Heart left ventricle (tissue), 16 donors: ENCODE measurements at regions not wholly inside any gene's neighbourhood (a gene's known extent, or its start where the extent isn't known, plus 50 kb on each side); places are given as distances from the start of the nearest gene placed in this dataset.

Experiments
- ATAC-seq, 4 donors: fragments of 200-7000 bp; cut with Tn5 transposase; one replicate each; pipeline ENCODE4 v1.9.1; 2020 to 2022; ENCODE audit warnings: moderate library complexity in 4 of 4, mild to moderate bottlenecking in 3 of 4, moderate number of reproducible peaks in 1 of 4
- DNase-seq, 5 donors: peaks; one replicate each; pipeline ENCODE4 v3.0.0-alpha.2; 2020
- H3K27ac ChIP-seq, 12 donors: fragments of 200-600 bp; sonication (generic) in 4 of 12; one replicate each; pipeline versions ENCODE4 v1.5.0 to v1.8.0; 2016 to 2022; ENCODE audit warnings: mild to moderate bottlenecking in 2 of 12
- H3K27me3 ChIP-seq, 9 donors: fragments of 200-600 bp; sonication (generic) in 2 of 9; one replicate each; pipeline versions ENCODE4 v1.5.1 to v1.8.0; 2016 to 2022; ENCODE audit warnings: mild to moderate bottlenecking in 3 of 9
- H3K36me3 ChIP-seq, 9 donors: fragments of 200-600 bp; sonication (generic) in 2 of 9; one replicate each; pipeline versions ENCODE4 v1.5.0 to v1.8.0; 2018 to 2022; ENCODE audit warnings: mild to moderate bottlenecking in 2 of 9
- H3K4me1 ChIP-seq, 12 donors: fragments of 200-600 bp; sonication (generic) in 4 of 12; one replicate each; pipeline versions ENCODE4 v1.5.0 to v1.8.0; 2016 to 2022; ENCODE audit warnings: mild to moderate bottlenecking in 3 of 12
- H3K4me3 ChIP-seq, 12 donors: fragments of 200-600 bp; sonication (generic) in 4 of 12; one replicate each; pipeline versions ENCODE4 v1.5.0 to v1.8.0; 2017 to 2022; ENCODE audit warnings: mild to moderate bottlenecking in 9 of 12, moderate library complexity in 4 of 12
- H3K9me3 ChIP-seq, 12 donors: fragments of 200-600 bp; sonication (generic) in 4 of 12; one replicate each; pipeline versions ENCODE4 v1.5.0 to v1.8.0; 2016 to 2022; ENCODE audit warnings: mild to moderate bottlenecking in 1 of 12
- POLR2A ChIP-seq, 2 donors: fragments of 450-650 bp; IDR thresholded peaks; one replicate each; pipeline ENCODE4 v1.6.1; 2017; ENCODE audit warnings: antibody characterized with exemption in 2 of 2, mild to moderate bottlenecking in 2 of 2, moderate library complexity in 2 of 2
- WGBS, 4 donors: extraction: QIAGEN DNeasy Blood & Tissue Kit in 2 of 4; methylation state at CpG; one replicate each; pipeline versions ENCODE4 v1.1.5 to v1.1.7; 2013 to 2018; 5-methylcytosine and 5-hydroxymethylcytosine counted together
- intact Hi-C, 10 donors: fragments of 100-400 bp; cut with DNase I; formaldehyde crosslinking; loops; one replicate each; pipeline versions ENCODE4 v1.11.1 to v1.14.2; 2022
- TF ChIP-seq, protein P1 (sequence below), 12 donors: fragments of 200-600 bp; sonication (generic) in 4 of 12; IDR thresholded peaks; one replicate each; pipeline versions ENCODE4 v1.5.0 to v1.8.0; 2018 to 2022; ENCODE audit warnings: antibody characterized with exemption in 12 of 12, mild to moderate bottlenecking in 5 of 12
- donor health status: ischemic (EF 13 %, LVEDD 7.1; RV severe dilation, severe dysfunction).
- donor health status: healthy with polysubstance abuse.
- donor health status: DM: no; HTN: yes; CAD: no.
- donor health status: DM: no; HTN: no; CAD: no.
- donor health status: ischemic (EF 25% LVEDD 6.9; RV normal size, moderate dysfunction).
- donor health status: ischemic (EF 25% LVEDD 5.7; RV mildly dilated, moderate dysfunction).
- donor health status: healthy.
- donor health status: DM: yes; HTN: yes; CAD: no.
- donor health status: ischemic (EF 35%, LVEDD 5.7; RV mildly dilated, moderate dysfunction).
- donor health status: nonischemic (EF 11% LVEDD 7.7; RV severe dilation, severe dysfunction).
- donor health status: DM: yes; HTN: yes; CAD: no.
- donor health status: PGD.
- donor health status: ischemic (EF 29% LVEDD 5.4; RV normal size, mild dysfunction).
- donor health status: nonischemic (EF 23%, LVEDD 6.1; RV moderate dilation, normal function).

DNA sequence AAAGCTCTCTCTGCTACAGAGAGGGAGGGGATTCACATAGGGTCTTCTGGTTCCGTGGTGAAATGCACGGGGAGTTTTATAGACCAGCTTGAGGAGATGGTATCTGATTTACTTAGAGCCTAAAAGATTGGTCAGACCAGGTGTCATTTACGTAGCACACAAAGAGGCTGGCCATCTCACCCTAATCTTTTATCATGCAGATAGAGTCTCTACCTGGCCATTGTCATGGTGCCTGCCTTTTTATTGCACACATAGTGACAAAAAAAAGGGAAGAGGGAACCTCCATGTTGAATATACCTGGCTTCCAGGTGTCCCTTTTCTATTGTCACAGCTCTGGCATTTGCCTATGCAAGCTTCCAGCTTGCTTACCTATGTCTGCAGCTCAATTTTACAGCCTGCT, 1456.1 kb downstream of the GATA3 start:
- no peak overlapping the region for H3K27ac ChIP-seq
- ATAC-seq (no peak), DNase-seq (no peak)
- intact Hi-C loops, result no loop called here
- WGBS, 4 donors, result 62 to 64% (median 63%) methylated on average over 3 of the region's 3 CpGs
- no peaks in the 10 kb centered on the region for H3K4me1 ChIP-seq
- no peaks in the 10 kb centered on the region for H3K27me3 ChIP-seq
- TF ChIP-seq POLR2A (IDR thresholded peaks at IDR 0.05), result no peak
- TF ChIP-seq, protein P1, sequence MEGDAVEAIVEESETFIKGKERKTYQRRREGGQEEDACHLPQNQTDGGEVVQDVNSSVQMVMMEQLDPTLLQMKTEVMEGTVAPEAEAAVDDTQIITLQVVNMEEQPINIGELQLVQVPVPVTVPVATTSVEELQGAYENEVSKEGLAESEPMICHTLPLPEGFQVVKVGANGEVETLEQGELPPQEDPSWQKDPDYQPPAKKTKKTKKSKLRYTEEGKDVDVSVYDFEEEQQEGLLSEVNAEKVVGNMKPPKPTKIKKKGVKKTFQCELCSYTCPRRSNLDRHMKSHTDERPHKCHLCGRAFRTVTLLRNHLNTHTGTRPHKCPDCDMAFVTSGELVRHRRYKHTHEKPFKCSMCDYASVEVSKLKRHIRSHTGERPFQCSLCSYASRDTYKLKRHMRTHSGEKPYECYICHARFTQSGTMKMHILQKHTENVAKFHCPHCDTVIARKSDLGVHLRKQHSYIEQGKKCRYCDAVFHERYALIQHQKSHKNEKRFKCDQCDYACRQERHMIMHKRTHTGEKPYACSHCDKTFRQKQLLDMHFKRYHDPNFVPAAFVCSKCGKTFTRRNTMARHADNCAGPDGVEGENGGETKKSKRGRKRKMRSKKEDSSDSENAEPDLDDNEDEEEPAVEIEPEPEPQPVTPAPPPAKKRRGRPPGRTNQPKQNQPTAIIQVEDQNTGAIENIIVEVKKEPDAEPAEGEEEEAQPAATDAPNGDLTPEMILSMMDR (IDR thresholded peaks at IDR 0.05), result no peak
- H3K9me3 ChIP-seq, result no peaks in the 10 kb centered on the region
- no peak overlapping the region for H3K4me3 ChIP-seq
- no peaks in the 10 kb centered on the region for H3K36me3 ChIP-seq

DNA sequence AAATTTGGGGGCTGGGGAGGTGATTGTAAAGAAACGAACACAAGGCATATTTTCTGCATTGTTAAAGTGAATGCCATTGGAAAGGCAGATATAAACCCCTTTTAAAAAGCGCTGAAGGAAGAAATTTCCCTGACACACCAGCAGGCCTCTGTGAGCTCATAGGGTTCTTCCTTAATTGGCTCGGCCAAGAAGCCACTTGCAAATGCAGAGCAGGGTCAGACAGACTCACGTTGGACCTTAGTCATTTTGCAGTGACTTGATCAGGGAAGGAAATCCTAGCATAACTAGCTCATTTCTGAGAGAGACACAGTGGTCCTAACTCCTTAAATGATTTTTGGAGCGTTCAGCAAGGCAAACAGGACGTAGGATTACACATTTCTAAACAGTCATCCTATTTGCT, 1461.4 kb downstream of the GATA3 start:
- TF ChIP-seq, protein P1 (IDR thresholded peaks at IDR 0.05), result no peak
- no peak for TF ChIP-seq POLR2A (IDR thresholded peaks at IDR 0.05)
- Histone ChIP-seq H3K4me3 (no peak overlapping the region), H3K27me3 (no peaks in the 10 kb centered on the region), H3K27ac (no peak overlapping the region), H3K4me1 (peaks cover 0 to 5% (median 0%) of the 10 kb centered on the region in 12 donors), H3K36me3 (no peaks in the 10 kb centered on the region), H3K9me3 (no peaks in the 10 kb centered on the region)
- intact Hi-C loops, result no loop called here
- ATAC-seq (no peak), DNase-seq (no peak)
- 44 to 64% (median 55%) methylated on average over 6 of the region's 6 CpGs for WGBS, 4 donors

DNA sequence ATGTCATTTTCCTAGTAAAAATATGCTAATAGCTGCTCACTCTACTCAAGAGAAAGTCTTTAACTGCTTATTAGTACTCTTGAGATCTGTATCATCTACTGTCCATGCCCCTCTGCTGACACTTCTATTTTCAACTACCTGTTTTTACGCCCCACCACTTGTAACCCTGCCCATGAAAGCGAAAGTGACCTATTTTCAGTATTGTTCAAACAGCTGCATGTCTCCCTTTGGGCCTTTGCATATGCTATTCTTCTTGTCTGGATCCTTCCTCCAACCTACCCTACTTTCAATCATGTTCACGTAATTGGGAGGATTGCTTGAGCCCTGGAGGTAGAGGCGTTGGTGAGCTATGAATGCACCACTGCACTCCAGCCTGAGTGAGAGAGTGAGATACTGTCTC, 1481.3 kb downstream of the GATA3 start:
- intact Hi-C loops, result no loop called here
- peaks cover 0 to 3% (median 0%) of the 10 kb centered on the region in 12 donors for H3K9me3 ChIP-seq
- TF ChIP-seq, protein P1 (IDR thresholded peaks at IDR 0.05), result no peak
- no peak for TF ChIP-seq POLR2A (IDR thresholded peaks at IDR 0.05)

GRCh38 chr10:9545073-9545472, 1472.6 kb upstream of the CELF2 start:
- Histone ChIP-seq H3K27ac (peak overlapping the region in 1 of 12 donors; percentile 6), H3K9me3 (peaks cover 0 to 3% (median 0%) of the 10 kb centered on the region in 12 donors), H3K4me1 (peaks cover 0 to 9% (median 0%) of the 10 kb centered on the region in 12 donors), H3K27me3 (no peaks in the 10 kb centered on the region), H3K36me3 (no peaks in the 10 kb centered on the region), H3K4me3 (no peak overlapping the region)
- ATAC-seq (no peak), DNase-seq (no peak)
- WGBS, 4 donors, result 28 to 33% (median 31%) methylated on average over 2 of the region's 2 CpGs
- TF ChIP-seq POLR2A (IDR thresholded peaks at IDR 0.05), result no peak
- TF ChIP-seq, protein P1 (IDR thresholded peaks at IDR 0.05), result no peak
- intact Hi-C loops, result no loop called here

More for the DNA sequence above, 1481.3 kb downstream of the GATA3 start:
- ATAC-seq (no peak), DNase-seq (no peak)
- H3K36me3 ChIP-seq, result no peaks in the 10 kb centered on the region
- H3K27me3 ChIP-seq, result no peaks in the 10 kb centered on the region
- H3K4me1 ChIP-seq, result no peaks in the 10 kb centered on the region
- H3K27ac ChIP-seq, result no peak overlapping the region
- no peak overlapping the region for H3K4me3 ChIP-seq
- 69 to 91% (median 87%) methylated on average over 4 of the region's 4 CpGs for WGBS, 4 donors
